GM23248 (cell line): ENCODE measurements at regions not wholly inside any gene's neighbourhood (a gene's known extent, or its start where the extent isn't known, plus 50 kb on each side); places are given as distances from the start of the nearest gene placed in this dataset.

Experiments used
- EZH2 ChIP-seq: fragments of 200-600 bp; sonication (generic); IDR thresholded peaks from 2 replicates; pipeline ENCODE4 v1.6.1; 2018; ENCODE audit warnings: antibody characterized with exemption, mild to moderate bottlenecking; ENCODE audit not compliant: insufficient read depth, poor library complexity, severe bottlenecking
- EZH2phosphoT487 ChIP-seq: fragments of 200-600 bp; sonication (generic); IDR thresholded peaks from 2 replicates; pipeline ENCODE4 v1.6.1; 2018; ENCODE audit warnings: antibody characterized with exemption, moderate library complexity, mild to moderate bottlenecking, low read depth; ENCODE audit not compliant: insufficient read depth

DNA sequence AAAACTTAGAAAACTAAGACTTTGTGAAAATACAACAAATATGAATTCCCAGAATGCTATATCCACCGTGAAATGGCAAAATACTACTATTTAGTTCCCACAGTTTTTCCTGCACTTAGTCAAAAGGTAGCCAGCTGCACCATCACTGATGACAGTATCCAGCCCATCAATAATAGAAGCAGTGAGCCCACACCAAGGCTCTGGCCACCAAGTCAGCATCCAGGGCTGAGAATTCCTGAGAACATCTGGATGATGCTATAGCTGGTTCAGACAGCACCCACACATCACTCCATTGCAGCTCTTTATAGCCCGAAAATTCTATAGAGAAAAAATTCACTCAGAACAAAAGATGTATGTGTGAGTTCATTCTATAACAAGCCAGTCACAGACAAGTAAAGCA, 159.1 kb upstream of the SPATS2L start:
- no peak for TF ChIP-seq EZH2phosphoT487
- TF ChIP-seq EZH2 = no peak
